Heart left ventricle (tissue), 13 donors: ENCODE measurements at regions not wholly inside any gene's neighbourhood (a gene's known extent, or its start where the extent isn't known, plus 50 kb on each side); places are given as distances from the start of the nearest gene placed in this dataset.

ENCODE experiments used
- POLR2A ChIP-seq, 2 donors: fragments of 450-650 bp; IDR thresholded peaks; one replicate each; pipeline ENCODE4 v1.6.1; 2017; ENCODE audit warnings: antibody characterized with exemption in 2 of 2, mild to moderate bottlenecking in 2 of 2, moderate library complexity in 2 of 2
- TF ChIP-seq, protein P1 (sequence below), 12 donors: fragments of 200-600 bp; sonication (generic) in 4 of 12; IDR thresholded peaks; one replicate each; pipeline versions ENCODE4 v1.5.0 to v1.8.0; 2018 to 2022; ENCODE audit warnings: antibody characterized with exemption in 12 of 12, mild to moderate bottlenecking in 5 of 12
- donor health status: ischemic (EF 13 %, LVEDD 7.1; RV severe dilation, severe dysfunction).
- donor health status: DM: no; HTN: yes; CAD: no.
- donor health status: DM: no; HTN: no; CAD: no.
- donor health status: ischemic (EF 25% LVEDD 6.9; RV normal size, moderate dysfunction).
- donor health status: ischemic (EF 25% LVEDD 5.7; RV mildly dilated, moderate dysfunction).
- donor health status: ischemic (EF 35%, LVEDD 5.7; RV mildly dilated, moderate dysfunction).
- donor health status: nonischemic (EF 11% LVEDD 7.7; RV severe dilation, severe dysfunction).
- donor health status: DM: yes; HTN: yes; CAD: no.
- donor health status: PGD.
- donor health status: ischemic (EF 29% LVEDD 5.4; RV normal size, mild dysfunction).
- donor health status: nonischemic (EF 23%, LVEDD 6.1; RV moderate dilation, normal function).

DNA sequence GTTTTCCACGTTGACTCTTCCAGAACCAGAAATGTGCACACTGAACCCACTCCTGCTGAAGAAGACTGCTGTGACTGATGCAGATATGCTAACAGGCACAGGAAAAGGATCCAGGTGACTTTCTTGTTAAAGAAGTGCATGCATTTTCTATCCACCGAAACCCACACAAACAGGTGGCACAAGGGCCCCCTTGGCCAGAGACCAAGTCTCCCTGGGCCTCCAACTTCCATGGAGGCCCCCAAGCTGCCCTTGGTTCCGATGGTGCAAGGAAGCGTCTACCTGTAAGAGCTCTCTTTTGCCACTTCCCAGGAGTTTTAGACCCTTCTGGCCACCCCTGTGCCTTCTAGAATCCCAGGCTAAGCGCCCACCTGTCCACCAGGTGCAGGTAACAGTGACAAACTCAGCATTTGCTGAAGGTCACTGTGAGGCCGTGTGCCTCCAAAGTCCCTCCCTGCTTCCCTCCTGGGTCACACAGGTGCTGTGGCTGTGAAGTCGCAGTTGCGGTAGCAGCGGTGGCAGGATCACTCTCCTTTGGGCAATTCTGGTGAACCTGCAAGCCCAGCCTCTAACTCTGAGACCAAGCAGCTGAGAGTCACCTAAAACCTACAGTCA, 134.8 kb downstream of the PXDC1 start:
- TF ChIP-seq, protein P1, sequence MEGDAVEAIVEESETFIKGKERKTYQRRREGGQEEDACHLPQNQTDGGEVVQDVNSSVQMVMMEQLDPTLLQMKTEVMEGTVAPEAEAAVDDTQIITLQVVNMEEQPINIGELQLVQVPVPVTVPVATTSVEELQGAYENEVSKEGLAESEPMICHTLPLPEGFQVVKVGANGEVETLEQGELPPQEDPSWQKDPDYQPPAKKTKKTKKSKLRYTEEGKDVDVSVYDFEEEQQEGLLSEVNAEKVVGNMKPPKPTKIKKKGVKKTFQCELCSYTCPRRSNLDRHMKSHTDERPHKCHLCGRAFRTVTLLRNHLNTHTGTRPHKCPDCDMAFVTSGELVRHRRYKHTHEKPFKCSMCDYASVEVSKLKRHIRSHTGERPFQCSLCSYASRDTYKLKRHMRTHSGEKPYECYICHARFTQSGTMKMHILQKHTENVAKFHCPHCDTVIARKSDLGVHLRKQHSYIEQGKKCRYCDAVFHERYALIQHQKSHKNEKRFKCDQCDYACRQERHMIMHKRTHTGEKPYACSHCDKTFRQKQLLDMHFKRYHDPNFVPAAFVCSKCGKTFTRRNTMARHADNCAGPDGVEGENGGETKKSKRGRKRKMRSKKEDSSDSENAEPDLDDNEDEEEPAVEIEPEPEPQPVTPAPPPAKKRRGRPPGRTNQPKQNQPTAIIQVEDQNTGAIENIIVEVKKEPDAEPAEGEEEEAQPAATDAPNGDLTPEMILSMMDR (IDR thresholded peaks at IDR 0.05): no peak
- TF ChIP-seq POLR2A (IDR thresholded peaks at IDR 0.05): no peak
